Neural progenitor cell (in vitro differentiated cells): ENCODE measurements at regions not wholly inside any gene's neighbourhood (a gene's known extent, or its start where the extent isn't known, plus 50 kb on each side); places are given as distances from the start of the nearest gene placed in this dataset.

Experiments used
- DNase-seq: peaks from one replicate; pipeline ENCODE4 v3.0.0-alpha.2; 2016; ENCODE audit warnings: low spot score
- H2AFZ ChIP-seq: fragments of 200-600 bp; sonication (generic); replicated peaks from 2 replicates; pipeline ENCODE4 v1.6.1; 2016; ENCODE audit warnings: antibody characterized with exemption
- H3F3A ChIP-seq: fragments of 200-600 bp; sonication (generic); 2 replicates; pipeline ENCODE4 v1.6.1; 2016; ENCODE audit warnings: antibody characterized with exemption, low read depth
- H3K27ac ChIP-seq: fragments of 200-600 bp; sonication (generic); 2 replicates; pipeline ENCODE4 v1.5.1; 2016; ENCODE audit warnings: mild to moderate bottlenecking
- H3K27me3 ChIP-seq: fragments of 200-600 bp; sonication (generic); 2 replicates; pipeline ENCODE4 v1.6.1; 2016; ENCODE audit warnings: mild to moderate bottlenecking, moderate library complexity
- H3K36me3 ChIP-seq: fragments of 200-600 bp; sonication (generic); 2 replicates; pipeline ENCODE4 v1.5.1; 2016
- H3K4me1 ChIP-seq: fragments of 200-600 bp; sonication (generic); 2 replicates; pipeline ENCODE4 v1.6.1; 2016; ENCODE audit warnings: mixed run types
- H3K4me2 ChIP-seq: fragments of 200-600 bp; sonication (generic); 2 replicates; pipeline ENCODE4 v1.6.1; 2016
- H3K4me3 ChIP-seq: fragments of 200-600 bp; sonication (generic); 2 replicates; pipeline ENCODE4 v1.5.1; 2016
- H3K79me2 ChIP-seq: fragments of 200-600 bp; sonication (generic); 2 replicates; pipeline ENCODE4 v1.6.1; 2016; ENCODE audit warnings: low read depth
- H3K9ac ChIP-seq: fragments of 200-600 bp; sonication (generic); 2 replicates; pipeline ENCODE4 v1.6.1; 2016
- H3K9me3 ChIP-seq: fragments of 200-600 bp; sonication (generic); 2 replicates; pipeline ENCODE4 v1.5.1; 2016; ENCODE audit warnings: low read depth
- H4K20me1 ChIP-seq: fragments of 200-600 bp; sonication (generic); 2 replicates; pipeline ENCODE4 v1.6.1; 2016; ENCODE audit warnings: low read depth
- H3K27ac Mint-ChIP-seq: 3 replicates; pipeline ENCODE4 v1.8.0; 2021; ENCODE audit warnings: mixed read lengths
- H3K27me3 Mint-ChIP-seq: 2 replicates; pipeline ENCODE4 v1.8.0; 2022; ENCODE audit warnings: low read depth, mild to moderate bottlenecking, inconsistent platforms, moderate library complexity, mixed read lengths; ENCODE audit not compliant: insufficient read depth
- H3K36me3 Mint-ChIP-seq: 3 replicates; pipeline ENCODE4 v1.8.0; 2021; ENCODE audit warnings: mixed read lengths
- H3K4me1 Mint-ChIP-seq: 3 replicates; pipeline ENCODE4 v1.8.0; 2021; ENCODE audit warnings: mixed read lengths
- H3K4me3 Mint-ChIP-seq: 3 replicates; pipeline ENCODE4 v1.8.0; 2021; ENCODE audit warnings: mild to moderate bottlenecking, moderate library complexity, mixed read lengths
- H3K9me3 Mint-ChIP-seq: 3 replicates; pipeline ENCODE4 v1.8.0; 2020; ENCODE audit warnings: mixed read lengths
- CTCF ChIP-seq: fragments of 200-600 bp; sonication (generic); IDR thresholded peaks from 2 replicates; pipeline ENCODE4 v1.5.1; 2017; ENCODE audit warnings: antibody characterized with exemption, mild to moderate bottlenecking
- EZH2 ChIP-seq: fragments of 200-600 bp; sonication (generic); IDR thresholded peaks from 2 replicates; pipeline ENCODE4 v1.6.1; 2017; ENCODE audit warnings: antibody characterized with exemption, mild to moderate bottlenecking, moderate library complexity
- EZH2phosphoT487 ChIP-seq: fragments of 200-600 bp; sonication (generic); IDR thresholded peaks from 2 replicates; pipeline ENCODE4 v1.6.1; 2017; ENCODE audit warnings: antibody characterized with exemption

GRCh38 chr2:150134223-150134857 is 353.1 kb downstream of the RND3 start:
- no peaks in the 10 kb centered on the region for H3F3A ChIP-seq
- no peaks in the 10 kb centered on the region for H3K4me1 ChIP-seq
- H3K9me3 ChIP-seq = no peaks in the 10 kb centered on the region
- H3K4me3 ChIP-seq = no peak overlapping the region
- H3K36me3 ChIP-seq = no peaks in the 10 kb centered on the region
- no peaks in the 10 kb centered on the region for H3K27me3 ChIP-seq
- peaks cover 3% of the 10 kb centered on the region for H3K27me3 Mint-ChIP-seq
- H3K79me2 ChIP-seq = no peaks in the 10 kb centered on the region
- H3K27ac ChIP-seq = no peak overlapping the region
- H3K4me3 Mint-ChIP-seq = no peak overlapping the region
- H2AFZ ChIP-seq = no peak overlapping the region
- H3K9me3 Mint-ChIP-seq = no peaks in the 10 kb centered on the region
- no peak overlapping the region for H3K4me2 ChIP-seq
- DNase-seq = no peak
- H3K27ac Mint-ChIP-seq = no peak overlapping the region
- H3K4me1 Mint-ChIP-seq = peaks cover 13% of the 10 kb centered on the region
- H3K36me3 Mint-ChIP-seq = no peaks in the 10 kb centered on the region
- H3K9ac ChIP-seq = no peak overlapping the region
- no peak for TF ChIP-seq EZH2phosphoT487
- TF ChIP-seq CTCF = no peak
- no peak for TF ChIP-seq EZH2
- H4K20me1 ChIP-seq = no peaks in the 10 kb centered on the region

GRCh38 chr2:150133623-150134022 is 353.8 kb downstream of the RND3 start:
- Histone ChIP-seq H4K20me1 (no peaks in the 10 kb centered on the region), H3F3A (no peaks in the 10 kb centered on the region), H3K36me3 (no peaks in the 10 kb centered on the region), H3K4me3 (no peak overlapping the region), H3K27me3 (no peaks in the 10 kb centered on the region), H3K4me2 (no peak overlapping the region), H2AFZ (no peak overlapping the region), H3K27ac (no peak overlapping the region), H3K79me2 (no peaks in the 10 kb centered on the region), H3K9me3 (no peaks in the 10 kb centered on the region), H3K9ac (no peak overlapping the region), H3K4me1 (no peaks in the 10 kb centered on the region)
- Mint-ChIP-seq H3K36me3 (no peaks in the 10 kb centered on the region), H3K9me3 (peaks cover 2% of the 10 kb centered on the region), H3K27me3 (peaks cover 3% of the 10 kb centered on the region), H3K27ac (no peak overlapping the region), H3K4me1 (peaks cover 13% of the 10 kb centered on the region), H3K4me3 (no peak overlapping the region)
- DNase-seq = no peak
- TF ChIP-seq CTCF = no peak
- TF ChIP-seq EZH2phosphoT487 = no peak
- TF ChIP-seq EZH2 = no peak

GRCh38 chr2:150129921-150130575 is 357.4 kb downstream of the RND3 start:
- no peak overlapping the region for H2AFZ ChIP-seq
- no peaks in the 10 kb centered on the region for H3K79me2 ChIP-seq
- Mint-ChIP-seq H3K4me1 (peaks cover 35% of the 10 kb centered on the region), H3K4me3 (no peak overlapping the region), H3K9me3 (peaks cover 6% of the 10 kb centered on the region), H3K36me3 (no peaks in the 10 kb centered on the region), H3K27me3 (peaks cover 3% of the 10 kb centered on the region), H3K27ac (no peak overlapping the region)
- no peak overlapping the region for H3K9ac ChIP-seq
- H3K4me2 ChIP-seq = no peak overlapping the region
- H3K27me3 ChIP-seq = no peaks in the 10 kb centered on the region
- H4K20me1 ChIP-seq = no peaks in the 10 kb centered on the region
- H3K27ac ChIP-seq = no peak overlapping the region
- H3K4me1 ChIP-seq = peaks cover 18% of the 10 kb centered on the region
- no peaks in the 10 kb centered on the region for H3F3A ChIP-seq
- DNase-seq = no peak
- no peaks in the 10 kb centered on the region for H3K36me3 ChIP-seq
- no peak overlapping the region for H3K4me3 ChIP-seq
- TF ChIP-seq EZH2 (no peak), EZH2phosphoT487 (no peak), CTCF (no peak)
- H3K9me3 ChIP-seq = no peaks in the 10 kb centered on the region
